ENCODE measurements at regions not wholly inside any gene's neighbourhood (a gene's known extent, or its start where the extent isn't known, plus 50 kb on each side); places are given as distances from the start of the nearest gene placed in this dataset.

DNA sequence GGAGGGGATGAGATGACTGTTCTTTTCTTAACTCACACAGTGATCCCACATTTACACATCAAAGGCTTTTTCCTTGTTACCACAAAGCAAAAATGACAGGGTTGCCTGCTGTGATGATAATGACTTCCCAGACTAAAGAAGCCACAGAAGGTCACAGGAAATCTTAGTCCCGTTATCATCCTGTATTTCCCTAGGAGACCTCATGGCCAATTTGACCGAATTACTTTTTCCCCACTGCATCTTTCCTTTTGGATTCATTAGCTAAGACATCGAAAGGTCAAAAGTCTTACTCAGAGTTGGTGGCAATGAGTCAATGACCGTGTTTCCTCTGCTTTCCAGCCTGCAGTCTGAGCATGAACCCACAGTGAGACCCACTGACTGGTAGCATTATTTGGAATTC, 130.1 kb upstream of the INHBA start:
- no peak for DNase-seq (ENCODE audit: low spot score)

DNA sequence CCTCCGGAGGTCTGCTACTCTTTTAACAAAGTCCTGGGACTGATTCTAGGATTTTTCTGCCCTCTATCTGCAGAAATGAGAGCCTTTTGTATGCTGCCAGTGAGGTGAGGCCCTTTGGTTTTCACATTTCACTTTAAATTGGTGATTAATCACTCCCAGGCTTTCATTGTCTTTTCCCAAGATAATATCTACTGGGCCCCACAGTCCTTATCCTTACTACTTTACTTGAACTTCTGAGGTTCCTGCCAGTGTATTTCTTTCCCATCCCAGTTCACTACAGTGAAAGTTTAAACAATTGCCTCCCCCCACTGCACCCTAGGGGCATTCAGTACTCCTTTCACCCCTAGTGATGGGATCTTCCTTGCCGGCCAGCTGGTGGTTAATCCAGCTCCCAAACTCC, 127.4 kb upstream of the INHBA start:
- DNase-seq (ENCODE audit: low spot score), result no peak

- no peak for DNase-seq (ENCODE audit: low spot score)
Observed at GRCh38 chr7:41828911-41829310, 126.0 kb upstream of the INHBA start.

DNA sequence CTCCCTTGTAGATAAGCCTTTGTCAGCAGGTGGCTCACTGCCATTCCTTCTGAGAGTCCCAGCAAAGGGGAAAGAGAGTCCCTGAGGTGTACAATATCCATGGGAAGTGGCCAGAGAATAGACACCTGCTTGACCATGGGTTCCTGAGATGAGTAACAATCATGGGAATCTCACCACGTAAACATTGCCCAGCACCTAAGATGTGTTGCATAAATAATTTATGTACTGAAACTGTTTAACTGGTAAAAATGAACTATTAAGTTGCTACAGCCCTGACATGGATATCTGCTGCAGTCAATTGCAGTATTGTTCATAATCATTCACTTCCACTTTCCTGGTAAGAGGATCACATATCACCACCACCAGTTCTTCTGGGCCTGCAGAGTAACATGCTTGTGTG, 123.8 kb upstream of the INHBA start:
- no peak for DNase-seq (ENCODE audit: low spot score)

DNA sequence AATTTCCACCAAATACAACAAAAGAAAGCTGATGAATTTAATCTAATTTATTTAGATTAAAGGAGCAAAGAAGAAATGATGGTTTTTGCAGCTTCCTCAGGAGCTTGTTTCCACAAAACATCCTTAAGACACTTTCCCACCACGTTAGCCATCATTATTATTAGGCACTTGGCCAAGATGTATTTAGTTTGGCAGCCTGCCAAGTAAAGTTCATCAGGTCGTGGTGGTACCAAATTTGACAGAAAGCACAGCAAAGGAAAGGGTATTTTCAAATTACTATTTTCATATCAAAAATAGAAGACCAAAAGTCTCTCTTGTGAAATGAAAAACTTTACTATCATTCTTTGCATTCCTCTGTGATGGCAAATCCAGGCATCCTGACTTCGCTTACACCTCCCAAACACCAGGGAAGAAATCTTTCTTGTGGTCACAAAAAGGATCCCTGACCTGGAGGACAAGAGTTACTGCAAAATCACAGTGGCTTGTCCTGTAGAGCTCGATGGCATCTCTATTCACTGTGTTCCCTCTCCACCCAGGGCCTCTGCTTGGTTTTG, 123.1 kb upstream of the INHBA start:
- DNase-seq (ENCODE audit: low spot score), result peak; percentile 7

DNA sequence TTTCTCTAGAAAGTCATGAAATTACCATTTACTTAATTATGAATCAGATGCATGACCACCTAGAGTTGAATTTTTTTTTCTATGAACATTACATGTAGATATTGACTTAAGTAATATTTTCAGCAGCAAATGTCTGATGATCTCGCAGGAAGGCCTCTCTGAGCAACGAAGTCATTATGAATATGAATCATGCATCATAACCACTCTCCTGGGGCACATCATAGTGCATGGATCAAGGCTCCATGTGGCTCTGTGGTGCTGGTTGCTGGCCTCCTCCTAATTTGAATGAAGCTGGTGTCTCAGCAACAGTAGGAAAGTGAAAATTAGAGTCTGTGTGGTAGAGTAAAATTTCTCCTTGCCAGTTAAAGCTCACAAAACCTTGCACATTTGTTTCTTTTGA, 121.4 kb upstream of the INHBA start:
- no peak for DNase-seq (ENCODE audit: low spot score)

GRCh38 chr7:41822259-41822817, 119.4 kb upstream of the INHBA start:
- no peak for DNase-seq (ENCODE audit: low spot score)

DNA sequence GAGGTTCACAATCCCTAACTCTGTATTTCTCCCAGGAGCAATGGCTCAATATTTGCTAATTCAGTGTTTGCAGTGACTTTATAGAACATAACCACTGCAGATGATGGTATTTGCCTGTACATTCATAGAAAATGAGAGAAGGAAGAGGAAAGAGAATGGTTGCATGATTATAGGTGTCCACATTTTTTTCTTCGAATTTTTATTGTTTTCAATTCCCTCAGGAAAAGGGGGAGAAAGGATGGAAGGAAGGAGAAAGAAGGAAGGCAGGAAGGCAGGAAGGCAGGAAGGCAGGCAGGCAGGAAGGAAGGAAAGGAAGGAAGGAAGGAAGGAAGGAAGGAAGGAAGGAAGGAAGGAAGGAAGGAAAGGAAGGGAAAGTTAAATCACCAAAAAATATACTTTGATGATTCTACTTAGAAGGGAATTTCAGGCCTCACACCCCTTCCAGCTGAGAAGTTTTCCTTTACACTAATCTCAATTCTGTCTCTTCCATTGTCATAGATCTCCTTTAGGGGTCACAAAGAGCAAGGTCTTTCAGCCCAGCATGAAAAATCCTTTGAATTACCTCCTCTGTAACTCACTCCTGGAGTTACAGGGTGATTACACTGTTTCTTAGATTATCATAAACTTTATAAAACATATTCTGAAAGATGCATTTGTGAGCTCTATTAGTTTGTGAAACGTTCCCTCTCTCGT, 118.8 kb upstream of the INHBA start:
- DNase-seq (ENCODE audit: low spot score), result no peak

DNA sequence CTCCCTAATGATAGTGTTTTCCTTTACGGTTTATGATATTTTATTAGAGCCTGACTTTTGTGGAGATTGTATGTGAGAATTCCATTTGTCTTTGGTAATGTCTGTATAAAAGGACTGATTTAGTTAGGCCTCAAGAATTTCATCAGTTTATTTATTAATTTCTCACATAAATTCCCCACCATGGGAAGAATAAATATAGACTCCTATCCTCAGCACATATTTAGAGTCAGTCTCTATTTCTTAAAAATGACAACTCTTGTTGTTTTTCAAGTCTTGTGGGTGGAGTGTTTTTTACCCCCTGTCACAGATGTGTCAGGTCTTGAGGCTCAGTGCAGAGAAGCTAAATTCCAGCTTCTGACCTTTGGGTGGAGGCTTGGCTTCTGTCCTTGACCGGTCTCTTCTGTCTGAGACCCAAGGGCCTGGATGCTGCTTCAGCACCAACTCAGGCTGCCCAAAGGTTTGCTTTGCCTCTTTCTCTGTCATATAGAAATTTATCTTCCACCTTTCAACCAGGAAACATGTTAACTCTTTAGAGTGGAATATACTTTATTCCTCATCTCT, 117.3 kb upstream of the INHBA start:
- no peak for DNase-seq (ENCODE audit: low spot score)

GRCh38 chr7:41819645-41820044, 116.8 kb upstream of the INHBA start:
- DNase-seq (ENCODE audit: low spot score), result no peak

GRCh38 chr7:41818765-41819398, 116.0 kb upstream of the INHBA start:
- DNase-seq (ENCODE audit: low spot score), result no peak

GRCh38 chr7:41817386-41817785, 114.5 kb upstream of the INHBA start:
- no peak for DNase-seq (ENCODE audit: low spot score)

DNA sequence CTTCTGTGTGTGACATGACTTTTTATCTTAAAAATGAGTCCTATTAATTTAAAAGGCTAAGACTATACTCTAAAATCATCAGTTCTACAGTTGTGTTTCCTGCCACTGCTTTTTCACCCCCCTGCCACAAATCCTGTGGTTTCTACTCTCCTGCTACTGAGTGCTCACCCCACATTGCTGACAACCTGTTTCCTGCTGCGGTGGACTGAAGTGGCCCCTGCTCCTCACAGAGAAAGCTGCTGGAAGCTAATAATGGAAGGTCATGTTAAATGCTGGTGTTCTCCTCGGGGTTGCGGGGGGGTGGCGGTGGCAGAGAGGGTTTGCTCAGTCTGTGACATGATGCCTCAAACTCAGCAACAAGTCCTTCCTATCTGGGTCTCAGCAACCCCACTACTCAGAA, 113.2 kb upstream of the INHBA start:
- no peak for DNase-seq (ENCODE audit: low spot score)

GRCh38 chr7:41814888-41815287, 112.0 kb upstream of the INHBA start:
- DNase-seq (ENCODE audit: low spot score), result no peak

DNA sequence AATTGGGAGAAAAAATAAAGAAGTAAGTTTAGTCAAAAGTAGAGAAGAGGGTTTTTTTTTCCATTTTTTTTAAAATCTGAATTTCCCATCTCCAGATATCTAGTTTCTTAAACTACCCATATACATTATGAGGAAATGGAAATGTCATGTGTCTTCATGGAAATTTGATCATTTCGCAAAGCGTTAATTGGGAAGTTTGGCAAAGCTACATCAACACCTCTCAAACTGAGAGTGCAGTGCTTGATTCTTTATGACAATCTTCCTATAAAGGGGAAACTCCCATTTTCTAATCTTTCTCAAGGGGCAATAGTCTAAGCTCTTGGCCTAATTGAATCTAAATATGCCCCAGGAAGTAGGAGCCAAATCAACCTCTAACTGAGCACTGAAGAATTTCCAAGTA, 110.4 kb upstream of the INHBA start:
- DNase-seq (ENCODE audit: low spot score), result no peak

DNA sequence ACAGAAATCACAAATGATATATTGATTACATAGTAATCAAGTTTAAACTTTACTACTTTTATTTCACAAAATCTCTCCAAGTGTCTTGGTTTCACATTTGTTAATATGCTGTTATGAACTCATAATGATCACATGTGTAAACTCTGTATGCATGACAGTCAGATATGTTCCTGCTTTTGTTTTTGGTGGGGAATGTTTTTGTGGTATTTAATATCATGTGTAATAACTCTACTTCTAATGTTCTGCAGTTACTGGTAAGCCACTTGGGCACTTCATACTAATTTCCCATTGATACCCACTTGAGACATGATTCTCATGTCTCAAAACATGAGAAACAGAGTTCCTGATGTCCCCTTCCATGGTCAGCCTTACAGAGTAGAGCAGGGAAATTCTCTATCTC, 109.1 kb upstream of the INHBA start:
- DNase-seq (ENCODE audit: low spot score), result no peak

GRCh38 chr7:41809940-41810576, 107.2 kb upstream of the INHBA start:
- DNase-seq (ENCODE audit: low spot score), result no peak

DNA sequence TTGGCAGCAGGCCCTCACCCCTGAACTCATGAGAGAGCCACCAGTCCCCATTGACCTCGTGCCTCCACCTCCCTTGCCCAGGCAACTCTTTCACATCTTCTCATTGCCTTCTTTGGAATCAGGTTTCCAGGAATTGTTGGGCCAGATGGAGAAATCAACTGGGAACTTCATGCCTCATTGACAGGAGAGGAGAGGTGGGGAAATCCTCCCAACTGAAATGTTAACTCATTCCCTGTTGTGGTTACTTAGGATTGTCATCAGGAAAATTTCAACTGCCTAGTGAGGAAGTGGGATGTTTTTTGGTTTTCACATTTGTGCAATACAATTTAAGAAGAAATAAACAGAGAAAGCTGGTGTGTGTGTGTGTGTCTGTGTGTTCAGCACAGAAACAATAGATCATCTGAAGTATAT, 106.6 kb upstream of the INHBA start:
- DNase-seq (ENCODE audit: low spot score), result no peak

DNA sequence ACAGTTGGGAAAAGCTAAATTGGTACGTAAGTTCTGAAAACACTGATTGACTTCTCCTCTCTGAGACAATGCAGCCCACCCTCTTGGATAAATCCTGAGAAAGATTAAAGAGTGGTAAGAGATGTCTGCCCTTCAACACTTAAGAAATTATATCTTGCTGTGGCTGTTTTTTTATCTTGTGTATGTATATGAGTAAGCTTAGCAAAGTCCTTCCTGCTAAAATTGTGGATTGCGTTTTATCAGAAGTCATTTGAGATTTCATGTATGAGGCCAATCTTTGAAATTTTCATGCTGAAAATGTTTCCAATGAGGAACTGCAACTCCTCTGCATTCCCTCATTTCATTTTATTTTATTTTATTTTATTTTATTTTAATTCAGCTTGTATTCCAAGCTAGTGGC, 106.2 kb upstream of the INHBA start:
- DNase-seq (ENCODE audit: low spot score), result no peak

DNA sequence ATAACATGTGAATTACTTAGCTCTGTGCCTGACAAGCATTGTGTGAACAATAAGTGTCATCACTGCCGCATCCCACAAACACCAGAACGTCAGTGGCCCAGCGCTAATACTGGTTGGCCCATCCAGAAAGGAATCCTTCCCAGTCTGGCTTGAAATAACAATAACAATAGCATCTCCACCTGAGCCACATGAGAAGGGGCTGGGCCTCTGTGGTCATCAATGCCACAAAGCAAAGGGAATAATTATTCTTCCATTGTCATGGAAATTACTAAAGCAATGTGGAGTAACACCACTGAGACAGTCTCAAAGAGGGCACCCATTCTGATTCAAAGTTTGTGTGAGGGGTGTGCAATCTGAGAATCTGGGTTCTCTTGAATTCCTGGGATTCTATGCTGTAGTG, 105.7 kb upstream of the INHBA start:
- no peak for DNase-seq (ENCODE audit: low spot score)

DNA sequence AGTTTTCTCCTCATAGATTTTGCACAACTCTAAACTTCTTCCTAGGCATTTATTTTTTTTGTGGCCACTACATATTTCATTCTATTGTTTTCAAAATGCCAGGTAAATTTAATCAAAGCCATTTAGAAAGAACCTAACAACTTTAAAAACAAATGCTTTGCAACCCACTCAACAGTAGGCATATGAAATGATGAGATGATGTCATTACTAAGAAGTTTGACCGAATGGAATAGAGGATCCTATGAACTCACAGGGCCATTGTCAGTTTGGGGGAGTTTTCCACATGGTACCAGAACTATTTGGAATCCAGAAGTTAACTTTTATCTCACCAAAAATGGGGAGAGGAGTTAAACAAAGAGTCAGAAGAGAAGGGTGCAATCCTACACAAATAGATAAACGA, 100.7 kb upstream of the INHBA start:
- no peak for DNase-seq (ENCODE audit: low spot score)

GRCh38 chr7:41796331-41796730, 93.4 kb upstream of the INHBA start:
- no peak for DNase-seq (ENCODE audit: low spot score)

Measured in hematopoietic multipotent progenitor cell treated with erythropoietin and hydrocortisone succinate and interleukin-3 and kit ligand, for 17 days (in vitro differentiated cells).